Retina (tissue), 1 donor: ENCODE measurements at regions not wholly inside any gene's neighbourhood (a gene's known extent, or its start where the extent isn't known, plus 50 kb on each side); places are given as distances from the start of the nearest gene placed in this dataset.

Source experiments
- DNase-seq: peaks from one replicate; pipeline ENCODE4 v3.0.0-alpha.2; 2016

- DNase-seq: no peak
Observed at GRCh38 chr20:41939659-41940058, 321.5 kb upstream of the CHD6 start.

- DNase-seq: no peak
Observed at GRCh38 chr20:41938353-41938752, 320.2 kb upstream of the CHD6 start.

GRCh38 chr20:41935259-41935791 is 317.1 kb upstream of the CHD6 start:
- no peak for DNase-seq

- no peak for DNase-seq
Observed at GRCh38 chr20:41932431-41932830, 314.3 kb upstream of the CHD6 start.

GRCh38 chr20:41927655-41928054 is 309.5 kb upstream of the CHD6 start:
- DNase-seq: no peak

GRCh38 chr20:41927189-41927588 is 309.0 kb upstream of the CHD6 start:
- DNase-seq: no peak

- no peak for DNase-seq
Observed at GRCh38 chr20:41925476-41925875, 307.3 kb upstream of the CHD6 start.

GRCh38 chr20:41923624-41924023 is 305.4 kb upstream of the CHD6 start:
- no peak for DNase-seq

- no peak for DNase-seq
Observed at GRCh38 chr20:41913146-41913545, 295.0 kb upstream of the CHD6 start.

GRCh38 chr20:41910558-41910957 is 292.4 kb upstream of the CHD6 start:
- no peak for DNase-seq

- no peak for DNase-seq
Observed at GRCh38 chr20:41905199-41905598, 287.0 kb upstream of the CHD6 start.

- DNase-seq: no peak
Observed at GRCh38 chr20:41903586-41903985, 285.4 kb upstream of the CHD6 start.

GRCh38 chr20:41902346-41902745 is 284.2 kb upstream of the CHD6 start:
- DNase-seq: no peak

- no peak for DNase-seq
Observed at GRCh38 chr20:41900201-41900691, 282.1 kb upstream of the CHD6 start.

- DNase-seq: no peak
Observed at GRCh38 chr20:41897708-41898107, 279.5 kb upstream of the CHD6 start.

GRCh38 chr20:41895241-41896032 is 277.3 kb upstream of the CHD6 start:
- DNase-seq: no peak

- DNase-seq: no peak
Observed at GRCh38 chr20:41894255-41894963, 276.2 kb upstream of the CHD6 start.

GRCh38 chr20:41892031-41892430 is 273.9 kb upstream of the CHD6 start:
- no peak for DNase-seq

- DNase-seq: no peak
Observed at GRCh38 chr20:41889844-41890224, 271.7 kb upstream of the CHD6 start.

GRCh38 chr20:41889126-41889843 is 271.1 kb upstream of the CHD6 start:
- DNase-seq: peak; percentile 18

GRCh38 chr20:41888434-41888833 is 270.3 kb upstream of the CHD6 start:
- DNase-seq: no peak

- DNase-seq: no peak
Observed at GRCh38 chr20:41887500-41887899, 269.3 kb upstream of the CHD6 start.

- no peak for DNase-seq
Observed at GRCh38 chr20:41881466-41882046, 263.4 kb upstream of the CHD6 start.
